ENCODE measurements at regions not wholly inside any gene's neighbourhood (a gene's known extent, or its start where the extent isn't known, plus 50 kb on each side); places are given as distances from the start of the nearest gene placed in this dataset.
"Not testable (repeated sequence)": the region's sequence is repeated elsewhere in the genome, so short reads cannot be mapped to it uniquely, and the experiment has no call there.

- no peak for DNase-seq
Measured at GRCh38 chr2:39996653-39997080, 217.6 kb upstream of the THUMPD2 start.

DNA sequence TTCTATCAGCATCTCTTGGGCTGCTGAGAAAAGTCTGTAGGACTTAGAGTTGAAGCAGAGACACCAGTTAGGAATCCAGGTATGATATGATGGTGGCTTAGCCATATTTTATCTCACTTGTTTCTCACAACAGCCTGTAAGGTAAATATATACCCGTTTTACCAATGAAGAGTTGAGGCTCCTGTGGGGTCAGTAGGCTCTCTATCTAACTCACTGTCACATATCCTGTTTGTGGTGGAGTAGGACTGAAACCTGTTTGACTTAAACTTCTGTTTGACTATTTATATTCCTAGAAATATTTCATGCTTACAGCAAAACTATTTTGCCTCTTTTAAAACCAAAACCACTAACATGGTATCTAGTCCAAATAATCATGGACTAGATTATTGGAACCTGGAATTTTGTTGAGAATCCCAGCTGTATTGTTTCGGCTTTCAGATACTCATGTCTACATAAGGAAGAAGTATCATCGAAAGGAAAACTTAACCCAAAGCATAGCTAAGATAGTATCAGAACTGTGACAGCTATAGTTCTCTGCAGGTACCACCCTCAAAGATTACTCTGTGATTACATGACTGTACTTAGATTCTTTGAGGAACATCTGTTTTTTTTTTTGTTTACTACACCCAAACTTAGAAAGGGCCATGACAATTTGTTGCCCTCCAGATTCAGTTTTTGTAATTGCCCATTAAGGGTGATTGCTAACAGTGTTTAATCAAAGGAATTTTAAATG lies 216.1 kb upstream of the THUMPD2 start:
- no peak for DNase-seq

GRCh38 chr2:39994151-39994550 lies 215.1 kb upstream of the THUMPD2 start:
- DNase-seq: no peak

- no peak for DNase-seq
Measured at GRCh38 chr2:39991298-39991697, 212.2 kb upstream of the THUMPD2 start.

- no peak for DNase-seq
Measured at GRCh38 chr2:39990335-39990900, 211.4 kb upstream of the THUMPD2 start.

DNA sequence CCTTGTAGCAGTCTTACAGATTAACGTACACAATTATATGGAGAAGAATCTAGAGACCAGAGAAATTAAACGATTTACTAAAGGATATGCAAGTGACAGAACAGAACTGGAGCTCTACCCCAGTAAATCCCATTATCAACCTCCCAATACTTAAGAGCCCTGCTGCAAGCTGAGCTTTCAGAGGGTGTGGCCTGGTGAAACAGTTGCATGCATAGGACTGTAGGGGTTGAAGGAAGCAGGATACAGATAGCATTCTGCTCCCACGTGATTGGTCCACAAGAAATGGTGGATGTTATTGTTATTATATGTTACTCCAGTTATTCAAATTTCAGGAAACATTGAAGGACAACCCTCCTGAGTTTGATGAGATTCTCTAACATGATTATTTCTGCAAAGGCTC lies 210.8 kb upstream of the THUMPD2 start:
- DNase-seq: no peak

- DNase-seq: no peak
Measured at GRCh38 chr2:39981883-39982311, 202.8 kb upstream of the THUMPD2 start.

GRCh38 chr2:39975476-39976020 lies 196.5 kb upstream of the THUMPD2 start:
- peak; percentile 23 for DNase-seq

- DNase-seq: no peak
Measured at GRCh38 chr2:39968037-39968436, 189.0 kb upstream of the THUMPD2 start.

DNA sequence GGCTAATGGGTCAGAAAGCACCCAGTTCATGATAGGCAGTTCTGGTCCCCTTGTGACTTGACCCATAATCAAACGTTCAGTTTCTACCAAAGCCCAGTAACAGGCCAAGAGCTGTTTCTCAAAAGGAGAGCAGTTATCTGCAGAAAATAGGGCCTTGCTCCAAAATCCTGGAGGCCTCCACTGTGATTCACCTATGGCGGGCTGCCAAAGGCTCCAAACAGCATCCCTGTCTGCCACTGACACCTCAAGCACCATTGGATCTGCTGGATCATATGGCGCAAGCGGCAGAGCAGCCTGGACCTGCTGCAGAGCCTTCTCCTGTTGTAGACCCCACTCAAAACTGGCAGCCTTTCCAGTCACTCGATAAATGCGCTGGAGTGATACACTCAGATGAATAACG lies 181.6 kb upstream of the THUMPD2 start:
- not testable (repeated sequence) for DNase-seq

GRCh38 chr2:39954346-39954745 lies 175.3 kb upstream of the THUMPD2 start:
- DNase-seq: no peak

DNA sequence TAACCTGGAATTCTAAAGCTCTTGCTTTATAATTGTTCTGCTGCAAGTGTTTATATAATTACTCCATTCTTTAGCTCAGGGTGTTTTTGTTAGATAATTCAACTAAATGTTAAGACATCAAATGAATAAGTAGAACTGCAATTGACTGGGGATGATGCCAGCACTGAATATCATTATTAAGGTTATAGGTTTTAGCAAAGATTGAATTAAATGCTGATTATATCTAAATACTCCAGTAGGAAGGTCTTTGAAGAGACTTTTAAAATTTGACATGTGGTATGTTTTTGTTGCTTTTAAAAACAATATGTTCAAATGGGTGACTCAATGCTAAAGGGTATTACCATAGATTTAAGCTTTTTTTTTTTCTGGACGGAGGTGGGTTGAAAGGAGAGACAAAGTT lies 170.1 kb upstream of the THUMPD2 start:
- DNase-seq: no peak

- DNase-seq: no peak
Measured at GRCh38 chr2:39948016-39948719, 169.1 kb upstream of the THUMPD2 start.

DNA sequence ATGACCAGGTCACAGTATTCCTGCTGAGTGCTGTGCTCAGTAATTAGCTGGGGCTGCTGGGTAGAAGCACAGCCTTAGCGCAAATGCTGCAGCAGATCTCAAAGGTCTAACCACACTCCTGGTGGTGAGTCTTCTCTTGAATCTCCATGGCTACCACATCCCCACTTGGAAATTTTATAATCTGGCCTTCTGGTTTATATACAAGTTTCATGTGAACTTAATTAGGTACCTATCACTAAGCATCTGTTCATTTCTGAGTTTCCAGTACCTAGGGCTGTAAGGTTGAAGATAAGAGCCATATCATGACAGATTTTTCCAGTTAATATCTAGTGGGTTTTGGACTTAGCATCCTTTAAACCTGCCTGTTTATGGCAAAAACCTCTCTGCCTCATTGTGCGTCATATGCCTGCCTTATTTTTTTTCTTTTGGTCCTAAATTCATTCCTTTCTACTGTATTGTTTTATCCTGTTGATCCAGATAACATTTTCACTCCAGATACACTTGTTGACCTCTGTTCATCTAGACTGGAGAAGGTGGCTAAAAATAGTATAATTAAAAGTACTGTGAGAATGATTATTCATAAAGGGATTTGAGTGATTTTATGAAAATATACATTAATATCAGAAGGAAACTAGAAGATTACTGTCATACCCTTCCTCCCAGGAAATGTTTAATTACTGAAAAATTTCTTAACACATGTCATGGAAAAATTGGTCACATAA lies 168.4 kb upstream of the THUMPD2 start:
- DNase-seq: no peak

- no peak for DNase-seq
Measured at GRCh38 chr2:39942950-39943349, 163.9 kb upstream of the THUMPD2 start.

- no peak for DNase-seq
Measured at GRCh38 chr2:39938035-39938835, 159.2 kb upstream of the THUMPD2 start.

DNA sequence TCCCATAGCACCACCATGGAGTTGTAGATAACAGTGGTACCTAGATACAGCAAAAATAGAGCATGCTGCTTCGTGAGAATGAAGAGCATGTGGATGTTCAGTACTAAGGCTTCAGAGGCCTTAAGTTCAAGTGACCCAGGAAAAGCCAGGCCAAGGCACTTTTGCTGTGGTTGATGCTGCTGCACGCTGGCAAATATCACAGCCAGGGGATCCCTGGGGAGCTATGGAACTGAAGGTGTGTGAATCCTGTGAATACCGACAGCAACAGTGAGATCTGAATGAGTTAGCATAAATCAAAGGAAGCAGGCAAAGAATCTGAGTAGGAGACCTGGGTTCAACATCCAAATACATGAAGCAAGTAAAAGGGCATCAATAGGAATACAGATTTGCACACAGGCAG lies 158.6 kb upstream of the THUMPD2 start:
- DNase-seq: no peak

GRCh38 chr2:39934851-39935250 lies 155.8 kb upstream of the THUMPD2 start:
- no peak for DNase-seq

- DNase-seq: no peak
Measured at GRCh38 chr2:39933196-39933595, 154.1 kb upstream of the THUMPD2 start.

- no peak for DNase-seq
Measured at GRCh38 chr2:39932198-39932597, 153.1 kb upstream of the THUMPD2 start.

DNA sequence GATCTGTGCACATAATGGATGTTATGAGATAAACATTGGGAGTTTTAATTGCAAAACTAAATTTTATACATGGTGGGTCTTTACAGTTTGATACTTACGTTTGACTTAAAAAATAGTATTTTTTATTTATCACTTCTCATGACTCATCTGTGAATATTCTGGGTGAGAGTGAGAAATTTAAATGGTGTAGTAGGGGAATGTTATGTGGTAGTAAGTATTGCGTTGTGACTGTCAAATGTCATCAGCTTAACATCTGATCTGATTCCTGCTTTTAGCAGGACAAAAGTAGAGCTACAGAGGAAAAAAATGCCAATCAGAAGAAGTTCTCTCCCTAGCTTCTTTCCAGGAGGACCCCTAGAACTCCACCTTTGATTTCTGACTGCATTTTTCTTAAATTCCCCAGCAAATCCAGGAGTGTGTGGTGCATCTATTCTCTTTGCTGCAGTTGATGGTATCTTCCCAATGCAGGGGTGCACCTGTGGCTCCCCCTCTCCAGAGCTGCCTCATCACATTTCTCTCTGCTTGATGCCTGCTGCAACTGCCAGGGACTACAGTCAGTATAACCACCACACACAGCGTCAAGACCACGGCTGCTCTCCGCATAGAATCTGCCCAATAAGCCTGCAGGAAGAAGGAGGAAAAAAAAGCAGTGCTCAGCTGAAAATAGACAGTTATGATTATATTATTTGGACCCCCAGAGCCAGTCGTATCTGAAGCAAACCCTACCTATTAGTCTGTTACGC lies 151.3 kb upstream of the THUMPD2 start:
- DNase-seq: no peak
